ENCODE measurements at regions not wholly inside any gene's neighbourhood (a gene's known extent, or its start where the extent isn't known, plus 50 kb on each side); places are given as distances from the start of the nearest gene placed in this dataset.
"Not testable (repeated sequence)": the region's sequence is repeated elsewhere in the genome, so short reads cannot be mapped to it uniquely, and the experiment has no call there.

GRCh38 chr12:40431169-40431568 lies 206.4 kb downstream of the LRRK2 start:
- DNase-seq (ENCODE audit: low spot score), result no peak

- no peak for DNase-seq (ENCODE audit: low spot score)
Observed at GRCh38 chr12:40435251-40435650, 210.5 kb downstream of the LRRK2 start.

GRCh38 chr12:40435951-40436350 lies 211.2 kb downstream of the LRRK2 start:
- no peak for DNase-seq (ENCODE audit: low spot score)

GRCh38 chr12:40436564-40436963 lies 211.8 kb downstream of the LRRK2 start:
- no peak for DNase-seq (ENCODE audit: low spot score)

GRCh38 chr12:40439771-40440492 lies 215.1 kb downstream of the LRRK2 start:
- DNase-seq (ENCODE audit: low spot score), result no peak

- no peak for DNase-seq (ENCODE audit: low spot score)
Observed at GRCh38 chr12:40444174-40444573, 219.4 kb downstream of the LRRK2 start.

- DNase-seq (ENCODE audit: low spot score), result no peak
Observed at GRCh38 chr12:40446385-40446784, 221.6 kb downstream of the LRRK2 start.

GRCh38 chr12:40448523-40448922 lies 223.7 kb downstream of the LRRK2 start:
- DNase-seq (ENCODE audit: low spot score), result not testable (repeated sequence)

GRCh38 chr12:40451661-40452060 lies 226.9 kb downstream of the LRRK2 start:
- no peak for DNase-seq (ENCODE audit: low spot score)

GRCh38 chr12:40464121-40464520 lies 228.1 kb upstream of the CNTN1 start:
- no peak for DNase-seq (ENCODE audit: low spot score)

GRCh38 chr12:40469736-40470135 lies 222.5 kb upstream of the CNTN1 start:
- no peak for DNase-seq (ENCODE audit: low spot score)

- DNase-seq (ENCODE audit: low spot score), result no peak
Observed at GRCh38 chr12:40473962-40474361, 218.3 kb upstream of the CNTN1 start.

GRCh38 chr12:40474630-40475029 lies 217.6 kb upstream of the CNTN1 start:
- no peak for DNase-seq (ENCODE audit: low spot score)

- DNase-seq (ENCODE audit: low spot score), result no peak
Observed at GRCh38 chr12:40499856-40500255, 192.4 kb upstream of the CNTN1 start.

GRCh38 chr12:40502322-40502721 lies 189.9 kb upstream of the CNTN1 start:
- DNase-seq (ENCODE audit: low spot score), result no peak

- no peak for DNase-seq (ENCODE audit: low spot score)
Observed at GRCh38 chr12:40505327-40505726, 186.9 kb upstream of the CNTN1 start.

- no peak for DNase-seq (ENCODE audit: low spot score)
Observed at GRCh38 chr12:40508421-40508820, 183.8 kb upstream of the CNTN1 start.

GRCh38 chr12:40511341-40511740 lies 180.9 kb upstream of the CNTN1 start:
- DNase-seq (ENCODE audit: low spot score), result no peak

GRCh38 chr12:40515041-40515816 lies 177.0 kb upstream of the CNTN1 start:
- DNase-seq (ENCODE audit: low spot score), result no peak

GRCh38 chr12:40522837-40523236 lies 169.4 kb upstream of the CNTN1 start:
- no peak for DNase-seq (ENCODE audit: low spot score)

- no peak for DNase-seq (ENCODE audit: low spot score)
Observed at GRCh38 chr12:40525054-40525453, 167.2 kb upstream of the CNTN1 start.

GRCh38 chr12:40534828-40535227 lies 157.4 kb upstream of the CNTN1 start:
- no peak for DNase-seq (ENCODE audit: low spot score)

GRCh38 chr12:40551466-40551865 lies 140.8 kb upstream of the CNTN1 start:
- DNase-seq (ENCODE audit: low spot score), result no peak

- DNase-seq (ENCODE audit: low spot score), result no peak
Observed at GRCh38 chr12:40552868-40553267, 139.4 kb upstream of the CNTN1 start.
